ENCODE measurements at regions not wholly inside any gene's neighbourhood (a gene's known extent, or its start where the extent isn't known, plus 50 kb on each side); places are given as distances from the start of the nearest gene placed in this dataset.

GRCh38 chr1:229159668-229160544 is 111.0 kb upstream of the RAB4A start:
- TF ChIP-seq CTCF (IDR thresholded peaks at IDR 0.05 in 4 of 5, conservative IDR thresholded peaks at IDR 0.05 in 1 of 5) (no peak), POLR2A (IDR thresholded peaks at IDR 0.05) (no peak)

Data from gastrocnemius medialis (tissue), 4 donors.